Mesendoderm (in vitro differentiated cells): ENCODE measurements at regions not wholly inside any gene's neighbourhood (a gene's known extent, or its start where the extent isn't known, plus 50 kb on each side); places are given as distances from the start of the nearest gene placed in this dataset.

Experiments used
- DNase-seq: peaks from one replicate; pipeline ENCODE4 v3.0.0; 2013
- H2AK5ac ChIP-seq: 2 replicates; pipeline ENCODE4 v1.6.1; 2013; ENCODE audit warnings: low read length, inconsistent platforms
- H2BK120ac ChIP-seq: 2 replicates; pipeline ENCODE4 v1.6.1; 2013; ENCODE audit warnings: low read depth, mild to moderate bottlenecking, low read length, moderate library complexity, mixed read lengths
- H2BK15ac ChIP-seq: replicated peaks from 2 replicates; pipeline ENCODE4 v1.6.1; 2013; ENCODE audit warnings: low read depth, mild to moderate bottlenecking, moderate library complexity
- H2BK5ac ChIP-seq: 2 replicates; pipeline ENCODE4 v1.6.1; 2013; ENCODE audit warnings: low read length, inconsistent platforms
- H3K18ac ChIP-seq: 2 replicates; pipeline ENCODE4 v1.6.1; 2013; ENCODE audit warnings: mild to moderate bottlenecking, low read length, mixed read lengths
- H3K23ac ChIP-seq: one replicate; pipeline ENCODE4 v1.6.1; 2013; ENCODE audit warnings: low read length
- H3K27ac ChIP-seq: 2 replicates; pipeline ENCODE4 v1.5.1; 2013; ENCODE audit warnings: low read depth, mild to moderate bottlenecking, inconsistent platforms, low read length, moderate library complexity
- H3K27me3 ChIP-seq: 2 replicates; pipeline ENCODE4 v1.6.1; 2013; ENCODE audit warnings: low read length, control low read depth, mild to moderate bottlenecking, inconsistent platforms; ENCODE audit not compliant: insufficient read depth, poor library complexity
- H3K36me3 ChIP-seq: 2 replicates; pipeline ENCODE4 v1.6.1; 2013; ENCODE audit warnings: low read length, inconsistent platforms; ENCODE audit not compliant: control insufficient read depth, insufficient read depth
- H3K4ac ChIP-seq: one replicate; pipeline ENCODE4 v1.6.1; 2013; ENCODE audit warnings: low read depth, mild to moderate bottlenecking, low read length, moderate library complexity
- H3K4me1 ChIP-seq: 2 replicates; pipeline ENCODE4 v1.6.1; 2013; ENCODE audit warnings: low read depth, low read length, inconsistent platforms; ENCODE audit not compliant: control insufficient read depth
- H3K4me2 ChIP-seq: 2 replicates; pipeline ENCODE4 v1.6.1; 2013; ENCODE audit warnings: low read length
- H3K4me3 ChIP-seq: 2 replicates; pipeline ENCODE4 v1.5.1; 2013; ENCODE audit warnings: mild to moderate bottlenecking, low read length
- H3K56ac ChIP-seq: one replicate; pipeline ENCODE4 v1.6.1; 2013; ENCODE audit warnings: low read length
- H3K79me1 ChIP-seq: 2 replicates; pipeline ENCODE4 v1.6.1; 2013; ENCODE audit warnings: low read length, inconsistent platforms
- H3K79me2 ChIP-seq: 2 replicates; pipeline ENCODE4 v1.6.1; 2013; ENCODE audit warnings: mild to moderate bottlenecking, low read length; ENCODE audit not compliant: control insufficient read depth, insufficient read depth
- H3K9ac ChIP-seq: 2 replicates; pipeline ENCODE4 v1.6.1; 2013; ENCODE audit warnings: low read length, inconsistent platforms
- H4K5ac ChIP-seq: one replicate; pipeline ENCODE4 v1.6.1; 2013; ENCODE audit warnings: low read length
- H4K8ac ChIP-seq: one replicate; pipeline ENCODE4 v1.6.1; 2013; ENCODE audit warnings: low read depth, mild to moderate bottlenecking, control low read depth, low read length, moderate library complexity
- WGBS: extraction: QIAGEN DNeasy Blood & Tissue Kit; methylation state at CpG from one replicate; pipeline ENCODE4 v1.1.7; 2013; ENCODE audit warnings: low lambda C conversion rate, missing lambda C conversion rate; ENCODE audit not compliant: insufficient coverage; ENCODE audit errors: extremely low coverage; 5-methylcytosine and 5-hydroxymethylcytosine counted together

- Histone ChIP-seq H3K9ac (no peak overlapping the region), H3K4me3 (no peak overlapping the region), H2BK5ac (no peak overlapping the region), H3K4me1 (no peaks in the 10 kb centered on the region), H3K79me2 (no peaks in the 10 kb centered on the region), H4K5ac (no peak overlapping the region), H3K27me3 (no peaks in the 10 kb centered on the region), H2BK15ac (no peak overlapping the region), H3K4me2 (no peak overlapping the region), H3K36me3 (no peaks in the 10 kb centered on the region), H4K8ac (no peak overlapping the region), H3K56ac (no peak overlapping the region), H3K4ac (no peak overlapping the region), H3K27ac (no peak overlapping the region), H2BK120ac (no peak overlapping the region), H3K79me1 (no peaks in the 10 kb centered on the region), H3K23ac (no peak overlapping the region), H3K18ac (no peak overlapping the region), H2AK5ac (no peak overlapping the region)
- no CpG with 5 or more reads among the region's 4 CpGs for WGBS
- no peak for DNase-seq
Measured at GRCh38 chr12:111069886-111070285, 149.5 kb upstream of the MYL2 start.

- H2BK120ac ChIP-seq = no peak overlapping the region
Measured at GRCh38 chr12:111068290-111068689, 147.9 kb upstream of the MYL2 start.

GRCh38 chr12:111067498-111067897, 147.1 kb upstream of the MYL2 start:
- no peak overlapping the region for H3K18ac ChIP-seq
- no peaks in the 10 kb centered on the region for H3K79me1 ChIP-seq
- no peak overlapping the region for H4K8ac ChIP-seq
- H3K4me2 ChIP-seq = no peak overlapping the region
- DNase-seq = no peak
- H3K27ac ChIP-seq = no peak overlapping the region
- no peak overlapping the region for H2AK5ac ChIP-seq
- H3K4me3 ChIP-seq = no peak overlapping the region
- no peak overlapping the region for H3K56ac ChIP-seq
- WGBS = no CpG with 5 or more reads among the region's 5 CpGs
- no peak overlapping the region for H2BK5ac ChIP-seq
- no peak overlapping the region for H3K23ac ChIP-seq
- H3K4ac ChIP-seq = no peak overlapping the region
- H3K27me3 ChIP-seq = no peaks in the 10 kb centered on the region
- H3K36me3 ChIP-seq = no peaks in the 10 kb centered on the region
- H2BK15ac ChIP-seq = no peak overlapping the region
- no peak overlapping the region for H2BK120ac ChIP-seq
- no peaks in the 10 kb centered on the region for H3K79me2 ChIP-seq
- H4K5ac ChIP-seq = no peak overlapping the region
- no peaks in the 10 kb centered on the region for H3K4me1 ChIP-seq
- H3K9ac ChIP-seq = no peak overlapping the region

More at GRCh38 chr12:111068290-111068689, 147.9 kb upstream of the MYL2 start:
- no peak overlapping the region for H3K4me3 ChIP-seq
- DNase-seq = no peak
- H3K23ac ChIP-seq = no peak overlapping the region
- H2BK15ac ChIP-seq = no peak overlapping the region
- no peak overlapping the region for H4K5ac ChIP-seq
- no peak overlapping the region for H3K56ac ChIP-seq
- no peak overlapping the region for H3K27ac ChIP-seq
- H3K27me3 ChIP-seq = no peaks in the 10 kb centered on the region
- no CpG with 5 or more reads among the region's 15 CpGs for WGBS
- H3K18ac ChIP-seq = no peak overlapping the region
- no peaks in the 10 kb centered on the region for H3K79me2 ChIP-seq
- H3K9ac ChIP-seq = no peak overlapping the region
- H2BK5ac ChIP-seq = no peak overlapping the region
- no peak overlapping the region for H3K4ac ChIP-seq
- no peaks in the 10 kb centered on the region for H3K79me1 ChIP-seq
- H4K8ac ChIP-seq = no peak overlapping the region
- H3K4me2 ChIP-seq = no peak overlapping the region
- H3K4me1 ChIP-seq = no peaks in the 10 kb centered on the region
- H3K36me3 ChIP-seq = no peaks in the 10 kb centered on the region
- H2AK5ac ChIP-seq = no peak overlapping the region

- no peak overlapping the region for H3K27ac ChIP-seq
- H2BK120ac ChIP-seq = no peak overlapping the region
- no peak overlapping the region for H2BK5ac ChIP-seq
- no peak overlapping the region for H4K5ac ChIP-seq
- H3K4me1 ChIP-seq = no peaks in the 10 kb centered on the region
- H3K36me3 ChIP-seq = no peaks in the 10 kb centered on the region
- H2AK5ac ChIP-seq = no peak overlapping the region
- H3K27me3 ChIP-seq = no peaks in the 10 kb centered on the region
- no peak overlapping the region for H3K4ac ChIP-seq
- H3K23ac ChIP-seq = no peak overlapping the region
- peak; percentile 62 for DNase-seq
- H3K4me2 ChIP-seq = no peak overlapping the region
- no peak overlapping the region for H4K8ac ChIP-seq
- H3K56ac ChIP-seq = no peak overlapping the region
- H3K4me3 ChIP-seq = no peak overlapping the region
- no peak overlapping the region for H3K18ac ChIP-seq
- WGBS = no CpG with 5 or more reads among the region's 5 CpGs
- H3K9ac ChIP-seq = no peak overlapping the region
- H3K79me2 ChIP-seq = no peaks in the 10 kb centered on the region
- H3K79me1 ChIP-seq = no peaks in the 10 kb centered on the region
- no peak overlapping the region for H2BK15ac ChIP-seq
Measured at GRCh38 chr12:111066744-111067437, 146.5 kb upstream of the MYL2 start.

- DNase-seq = no peak
- Histone ChIP-seq H3K4me2 (no peak overlapping the region), H3K9ac (no peak overlapping the region), H4K8ac (no peak overlapping the region), H3K36me3 (no peaks in the 10 kb centered on the region), H3K56ac (no peak overlapping the region), H3K4me3 (no peak overlapping the region), H3K79me1 (no peaks in the 10 kb centered on the region), H3K18ac (no peak overlapping the region), H2BK15ac (no peak overlapping the region), H3K4ac (no peak overlapping the region), H3K4me1 (no peaks in the 10 kb centered on the region), H2BK5ac (no peak overlapping the region), H3K27me3 (no peaks in the 10 kb centered on the region), H4K5ac (no peak overlapping the region), H2BK120ac (no peak overlapping the region), H2AK5ac (no peak overlapping the region), H3K27ac (no peak overlapping the region), H3K23ac (no peak overlapping the region), H3K79me2 (no peaks in the 10 kb centered on the region)
- WGBS = no CpG with 5 or more reads among the region's 2 CpGs
Measured at GRCh38 chr12:111064982-111065381, 144.6 kb upstream of the MYL2 start.

GRCh38 chr12:111064154-111064553, 143.8 kb upstream of the MYL2 start:
- no peaks in the 10 kb centered on the region for H3K27me3 ChIP-seq
- H3K79me2 ChIP-seq = no peaks in the 10 kb centered on the region
- no peak overlapping the region for H4K8ac ChIP-seq
- no peak overlapping the region for H3K4ac ChIP-seq
- H3K36me3 ChIP-seq = no peaks in the 10 kb centered on the region
- no peaks in the 10 kb centered on the region for H3K79me1 ChIP-seq
- no peak for DNase-seq
- no peak overlapping the region for H3K56ac ChIP-seq
- H3K9ac ChIP-seq = no peak overlapping the region
- H2BK5ac ChIP-seq = no peak overlapping the region
- H4K5ac ChIP-seq = no peak overlapping the region
- H3K4me1 ChIP-seq = no peaks in the 10 kb centered on the region
- H2BK15ac ChIP-seq = no peak overlapping the region
- no peak overlapping the region for H3K27ac ChIP-seq
- no peak overlapping the region for H3K4me2 ChIP-seq
- H3K18ac ChIP-seq = no peak overlapping the region
- no peak overlapping the region for H3K23ac ChIP-seq
- no CpG with 5 or more reads among the region's 3 CpGs for WGBS
- H2BK120ac ChIP-seq = no peak overlapping the region
- H3K4me3 ChIP-seq = no peak overlapping the region
- no peak overlapping the region for H2AK5ac ChIP-seq
